IPS DF 4.7 (cell line): ENCODE measurements at regions not wholly inside any gene's neighbourhood (a gene's known extent, or its start where the extent isn't known, plus 50 kb on each side); places are given as distances from the start of the nearest gene placed in this dataset.
"Not testable (repeated sequence)": the region's sequence is repeated elsewhere in the genome, so short reads cannot be mapped to it uniquely, and the experiment has no call there.

Experiments
- DNase-seq: peaks from one replicate; pipeline ENCODE4 v3.0.0-alpha.2; 2013; ENCODE audit warnings: low spot score; ENCODE audit errors: extremely low read depth

GRCh38 chrX:22758807-22759481 is 240.8 kb upstream of the DDX53 start:
- no peak for DNase-seq

GRCh38 chrX:22760513-22761057 is 239.2 kb upstream of the DDX53 start:
- DNase-seq: no peak

- no peak for DNase-seq
Measured at GRCh38 chrX:22788221-22788620, 211.5 kb upstream of the DDX53 start.

GRCh38 chrX:22795671-22796070 is 204.1 kb upstream of the DDX53 start:
- DNase-seq: no peak

- DNase-seq: no peak
Measured at GRCh38 chrX:22800360-22800759, 199.4 kb upstream of the DDX53 start.

GRCh38 chrX:22800806-22801205 is 199.0 kb upstream of the DDX53 start:
- DNase-seq: no peak

GRCh38 chrX:22803353-22803752 is 196.4 kb upstream of the DDX53 start:
- no peak for DNase-seq

GRCh38 chrX:22810876-22811275 is 188.9 kb upstream of the DDX53 start:
- no peak for DNase-seq

GRCh38 chrX:22818061-22818460 is 181.7 kb upstream of the DDX53 start:
- no peak for DNase-seq

GRCh38 chrX:22855693-22856092 is 144.1 kb upstream of the DDX53 start:
- DNase-seq: no peak

GRCh38 chrX:22859642-22860041 is 140.1 kb upstream of the DDX53 start:
- DNase-seq: no peak

- DNase-seq: not testable (repeated sequence)
Measured at GRCh38 chrX:22866801-22867200, 133.0 kb upstream of the DDX53 start.

- DNase-seq: no peak
Measured at GRCh38 chrX:22882543-22882942, 117.2 kb upstream of the DDX53 start.

- no peak for DNase-seq
Measured at GRCh38 chrX:22889819-22890218, 109.9 kb upstream of the DDX53 start.

GRCh38 chrX:22912616-22913015 is 87.1 kb upstream of the DDX53 start:
- DNase-seq: no peak

GRCh38 chrX:22922961-22923360 is 76.8 kb upstream of the DDX53 start:
- DNase-seq: no peak

GRCh38 chrX:22934640-22935039 is 65.1 kb upstream of the DDX53 start:
- DNase-seq: no peak

GRCh38 chrX:22944945-22945344 is 54.8 kb upstream of the DDX53 start:
- DNase-seq: no peak
